ENCODE measurements at regions not wholly inside any gene's neighbourhood (a gene's known extent, or its start where the extent isn't known, plus 50 kb on each side); places are given as distances from the start of the nearest gene placed in this dataset.

DNA sequence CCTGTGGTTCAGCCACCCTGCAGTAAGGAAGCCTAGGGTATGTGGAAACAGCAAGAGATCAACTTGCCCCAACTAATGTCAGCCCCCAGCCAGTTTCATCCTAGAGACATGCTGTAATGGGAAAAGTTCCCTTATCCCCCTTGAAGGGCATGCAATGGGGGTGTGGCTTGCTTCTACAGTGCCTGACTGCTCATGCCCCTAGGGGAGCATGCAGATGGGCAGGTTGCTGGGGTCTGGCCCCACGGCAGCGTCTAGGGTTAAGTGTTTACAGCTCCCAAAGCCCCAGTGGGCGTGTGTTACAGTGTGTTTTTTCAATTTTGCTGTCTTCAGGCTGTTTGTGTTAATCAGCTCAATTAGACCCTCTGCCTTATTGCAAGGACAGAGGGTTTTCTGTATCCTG lies 1105.9 kb downstream of the AMY1C start:
- Mint-ChIP-seq H3K4me1 (ENCODE audit: insufficient read depth, unreplicated experiment) (no peaks in the 10 kb centered on the region), H3K27ac (ENCODE audit: low read depth, unreplicated experiment) (no peak overlapping the region), H3K9me3 (ENCODE audit: unreplicated experiment) (no peaks in the 10 kb centered on the region), H3K36me3 (ENCODE audit: insufficient read depth, unreplicated experiment) (no peaks in the 10 kb centered on the region), H3K4me3 (ENCODE audit: unreplicated experiment) (no peak overlapping the region), H3K27me3 (ENCODE audit: insufficient read depth, unreplicated experiment) (no peaks in the 10 kb centered on the region)
- BruUV-seq (replicated peaks), result no TSS peak
- ChIA-PET CTCF (interaction anchor here (1.0 kb wide), 1 partner anchor 11 kb away, joined by 3 read pairs; no protein-coding TSS in a partner anchor), POLR2A (no interaction called here)
- TF ChIP-seq, protein P1, sequence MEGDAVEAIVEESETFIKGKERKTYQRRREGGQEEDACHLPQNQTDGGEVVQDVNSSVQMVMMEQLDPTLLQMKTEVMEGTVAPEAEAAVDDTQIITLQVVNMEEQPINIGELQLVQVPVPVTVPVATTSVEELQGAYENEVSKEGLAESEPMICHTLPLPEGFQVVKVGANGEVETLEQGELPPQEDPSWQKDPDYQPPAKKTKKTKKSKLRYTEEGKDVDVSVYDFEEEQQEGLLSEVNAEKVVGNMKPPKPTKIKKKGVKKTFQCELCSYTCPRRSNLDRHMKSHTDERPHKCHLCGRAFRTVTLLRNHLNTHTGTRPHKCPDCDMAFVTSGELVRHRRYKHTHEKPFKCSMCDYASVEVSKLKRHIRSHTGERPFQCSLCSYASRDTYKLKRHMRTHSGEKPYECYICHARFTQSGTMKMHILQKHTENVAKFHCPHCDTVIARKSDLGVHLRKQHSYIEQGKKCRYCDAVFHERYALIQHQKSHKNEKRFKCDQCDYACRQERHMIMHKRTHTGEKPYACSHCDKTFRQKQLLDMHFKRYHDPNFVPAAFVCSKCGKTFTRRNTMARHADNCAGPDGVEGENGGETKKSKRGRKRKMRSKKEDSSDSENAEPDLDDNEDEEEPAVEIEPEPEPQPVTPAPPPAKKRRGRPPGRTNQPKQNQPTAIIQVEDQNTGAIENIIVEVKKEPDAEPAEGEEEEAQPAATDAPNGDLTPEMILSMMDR (IDR thresholded peaks at IDR 0.05; ENCODE audit: unreplicated experiment), result no peak
- intact Hi-C loops (cut with micrococcal nuclease), result no loop called here
- DNase-seq (ENCODE audit: unreplicated experiment), result no peak

DNA sequence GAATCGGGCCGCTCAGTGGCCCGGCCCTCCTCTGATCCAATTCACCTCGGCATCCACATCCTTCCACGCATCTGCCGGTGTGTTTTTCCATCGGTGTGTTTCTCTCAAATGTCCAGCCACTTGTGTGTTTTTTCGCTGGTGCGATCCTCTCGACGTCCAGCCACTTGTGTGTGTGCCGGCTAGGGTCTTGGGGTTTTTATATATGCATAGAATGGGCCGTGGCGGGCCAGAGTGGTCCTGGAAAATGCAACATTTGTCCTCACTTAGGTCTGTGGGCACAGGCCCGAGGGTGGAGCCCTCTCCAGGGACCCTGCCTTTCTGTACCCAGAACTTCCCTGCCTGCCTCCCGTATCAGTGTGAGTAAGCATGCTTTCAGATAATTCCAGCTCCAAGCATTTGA lies 1106.4 kb downstream of the AMY1C start:
- ChIA-PET CTCF (interaction anchor here (1.0 kb wide), 1 partner anchor 10 kb away, joined by 3 read pairs; no protein-coding TSS in a partner anchor), POLR2A (no interaction called here)
- Mint-ChIP-seq H3K4me3 (ENCODE audit: unreplicated experiment) (no peak overlapping the region), H3K27ac (ENCODE audit: low read depth, unreplicated experiment) (no peak overlapping the region), H3K27me3 (ENCODE audit: insufficient read depth, unreplicated experiment) (no peaks in the 10 kb centered on the region), H3K36me3 (ENCODE audit: insufficient read depth, unreplicated experiment) (no peaks in the 10 kb centered on the region), H3K9me3 (ENCODE audit: unreplicated experiment) (no peaks in the 10 kb centered on the region), H3K4me1 (ENCODE audit: insufficient read depth, unreplicated experiment) (no peaks in the 10 kb centered on the region)
- BruUV-seq (replicated peaks), result no TSS peak
- TF ChIP-seq, protein P1 (IDR thresholded peaks at IDR 0.05; ENCODE audit: unreplicated experiment), result no peak
- no peak for DNase-seq (ENCODE audit: unreplicated experiment)
- intact Hi-C loops (cut with micrococcal nuclease), result no loop called here

DNA sequence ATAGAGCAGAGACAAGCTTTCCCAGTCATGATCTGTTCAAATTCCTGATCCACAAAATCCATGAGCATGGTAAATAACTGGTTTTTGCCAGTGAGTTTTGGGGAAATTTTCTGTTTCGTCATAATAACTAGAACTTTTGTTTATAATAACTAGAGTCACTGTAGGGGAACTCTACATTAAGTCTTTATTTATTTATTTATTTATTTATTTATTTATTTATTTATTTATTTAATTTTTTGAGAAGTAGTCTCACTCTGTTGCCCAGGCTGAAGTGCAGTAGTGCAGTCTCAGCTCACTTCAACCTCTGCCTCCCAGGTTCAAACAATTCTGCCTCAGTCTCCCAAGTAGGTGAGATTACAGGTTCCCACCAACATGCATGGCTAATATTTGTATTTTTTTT lies 1106.8 kb downstream of the AMY1C start:
- Mint-ChIP-seq H3K9me3 (ENCODE audit: unreplicated experiment) (no peaks in the 10 kb centered on the region), H3K36me3 (ENCODE audit: insufficient read depth, unreplicated experiment) (no peaks in the 10 kb centered on the region), H3K4me1 (ENCODE audit: insufficient read depth, unreplicated experiment) (no peaks in the 10 kb centered on the region), H3K4me3 (ENCODE audit: unreplicated experiment) (no peak overlapping the region), H3K27ac (ENCODE audit: low read depth, unreplicated experiment) (no peak overlapping the region), H3K27me3 (ENCODE audit: insufficient read depth, unreplicated experiment) (no peaks in the 10 kb centered on the region)
- TF ChIP-seq, protein P1 (IDR thresholded peaks at IDR 0.05; ENCODE audit: unreplicated experiment), result no peak
- BruUV-seq (replicated peaks), result no TSS peak
- ChIA-PET POLR2A (no interaction called here), CTCF (interaction anchor here (1.0 kb wide), 1 partner anchor 10 kb away, joined by 3 read pairs; no protein-coding TSS in a partner anchor)
- no peak for DNase-seq (ENCODE audit: unreplicated experiment)
- intact Hi-C loops (cut with micrococcal nuclease), result no loop called here

DNA sequence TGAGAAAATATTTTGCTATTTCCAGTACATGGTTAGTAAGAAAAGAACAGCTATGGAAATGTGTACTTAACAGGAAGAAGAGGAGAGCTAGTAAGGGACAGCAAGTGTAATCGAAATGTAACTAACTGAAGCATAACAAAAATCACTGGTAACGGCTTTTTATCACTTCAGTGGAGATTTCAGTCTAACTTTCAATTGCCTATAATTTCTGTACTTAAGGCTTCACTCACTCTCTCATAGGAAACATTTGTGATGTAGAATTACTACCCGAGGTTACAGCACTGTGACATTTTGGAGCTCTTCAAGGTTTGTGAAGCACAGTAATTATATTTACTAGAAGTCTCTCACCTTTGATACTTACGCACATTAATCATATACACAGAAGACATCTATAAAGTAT lies 1119.1 kb downstream of the AMY1C start:
- H3K4me3 Mint-ChIP-seq (ENCODE audit: unreplicated experiment), result no peak overlapping the region
- POLR2A ChIA-PET, result no interaction called here
- TF ChIP-seq, protein P1 (IDR thresholded peaks at IDR 0.05; ENCODE audit: unreplicated experiment), result no peak
- no peaks in the 10 kb centered on the region for H3K36me3 Mint-ChIP-seq (ENCODE audit: insufficient read depth, unreplicated experiment)
- H3K4me1 Mint-ChIP-seq (ENCODE audit: insufficient read depth, unreplicated experiment), result no peaks in the 10 kb centered on the region
- H3K27me3 Mint-ChIP-seq (ENCODE audit: insufficient read depth, unreplicated experiment), result no peaks in the 10 kb centered on the region
- CTCF ChIA-PET, result no interaction called here
- intact Hi-C loops (cut with micrococcal nuclease), result loop anchor here (5.0 to 10.0 kb wide), 2 partner anchors 34 to 56 kb away; no protein-coding TSS in a partner anchor
- no TSS peak for BruUV-seq (replicated peaks)
- no peaks in the 10 kb centered on the region for H3K9me3 Mint-ChIP-seq (ENCODE audit: unreplicated experiment)
- no peak overlapping the region for H3K27ac Mint-ChIP-seq (ENCODE audit: low read depth, unreplicated experiment)
- DNase-seq (ENCODE audit: unreplicated experiment), result no peak

Data from MCF 10A (cell line).